ENCODE measurements at regions not wholly inside any gene's neighbourhood (a gene's known extent, or its start where the extent isn't known, plus 50 kb on each side); places are given as distances from the start of the nearest gene placed in this dataset.

DNA sequence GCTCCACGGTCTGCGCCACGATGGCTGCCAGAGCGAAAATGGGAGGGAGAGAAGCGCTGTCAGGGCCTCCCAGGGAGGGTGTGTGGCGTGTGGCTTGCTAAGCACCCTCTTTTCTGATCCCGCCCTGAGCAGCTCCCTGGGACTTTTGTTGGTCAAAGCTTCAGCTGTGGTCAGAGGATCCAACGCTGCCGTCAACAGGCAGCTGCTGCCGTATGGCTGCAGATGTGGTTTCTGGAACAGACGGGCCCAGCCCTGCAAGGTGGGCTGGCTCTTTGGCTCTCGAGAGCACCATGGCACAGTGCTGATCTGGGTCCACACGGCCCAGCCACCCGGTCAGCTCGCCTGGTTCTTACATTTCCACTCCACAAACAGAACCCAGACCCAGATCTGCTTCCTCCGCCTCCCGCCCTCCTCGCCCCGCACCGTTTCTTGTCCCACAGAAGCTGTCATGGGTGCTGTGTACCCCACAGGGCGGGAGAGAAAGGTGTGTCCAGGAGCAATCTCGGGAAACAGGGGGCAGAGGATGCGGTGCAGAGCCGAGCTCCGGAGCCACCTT, 86.0 kb upstream of the BHLHE23 start:
- no peak overlapping the region for H3K4me3 ChIP-seq
- DNase-seq, result peak in 2 of 3 donors; percentile 3 to 11
- intact Hi-C loops (cut with DNase I, micrococcal nuclease), result no loop called here
- TF ChIP-seq, protein P1, sequence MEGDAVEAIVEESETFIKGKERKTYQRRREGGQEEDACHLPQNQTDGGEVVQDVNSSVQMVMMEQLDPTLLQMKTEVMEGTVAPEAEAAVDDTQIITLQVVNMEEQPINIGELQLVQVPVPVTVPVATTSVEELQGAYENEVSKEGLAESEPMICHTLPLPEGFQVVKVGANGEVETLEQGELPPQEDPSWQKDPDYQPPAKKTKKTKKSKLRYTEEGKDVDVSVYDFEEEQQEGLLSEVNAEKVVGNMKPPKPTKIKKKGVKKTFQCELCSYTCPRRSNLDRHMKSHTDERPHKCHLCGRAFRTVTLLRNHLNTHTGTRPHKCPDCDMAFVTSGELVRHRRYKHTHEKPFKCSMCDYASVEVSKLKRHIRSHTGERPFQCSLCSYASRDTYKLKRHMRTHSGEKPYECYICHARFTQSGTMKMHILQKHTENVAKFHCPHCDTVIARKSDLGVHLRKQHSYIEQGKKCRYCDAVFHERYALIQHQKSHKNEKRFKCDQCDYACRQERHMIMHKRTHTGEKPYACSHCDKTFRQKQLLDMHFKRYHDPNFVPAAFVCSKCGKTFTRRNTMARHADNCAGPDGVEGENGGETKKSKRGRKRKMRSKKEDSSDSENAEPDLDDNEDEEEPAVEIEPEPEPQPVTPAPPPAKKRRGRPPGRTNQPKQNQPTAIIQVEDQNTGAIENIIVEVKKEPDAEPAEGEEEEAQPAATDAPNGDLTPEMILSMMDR (IDR thresholded peaks at IDR 0.05), result no peak
- no peaks in the 10 kb centered on the region for H3K4me1 ChIP-seq (ENCODE audit: low read depth)
- no peak for ATAC-seq
- no peaks in the 10 kb centered on the region for H3K9me3 ChIP-seq
- no peaks in the 10 kb centered on the region for H3K36me3 ChIP-seq (ENCODE audit: low read depth)

DNA sequence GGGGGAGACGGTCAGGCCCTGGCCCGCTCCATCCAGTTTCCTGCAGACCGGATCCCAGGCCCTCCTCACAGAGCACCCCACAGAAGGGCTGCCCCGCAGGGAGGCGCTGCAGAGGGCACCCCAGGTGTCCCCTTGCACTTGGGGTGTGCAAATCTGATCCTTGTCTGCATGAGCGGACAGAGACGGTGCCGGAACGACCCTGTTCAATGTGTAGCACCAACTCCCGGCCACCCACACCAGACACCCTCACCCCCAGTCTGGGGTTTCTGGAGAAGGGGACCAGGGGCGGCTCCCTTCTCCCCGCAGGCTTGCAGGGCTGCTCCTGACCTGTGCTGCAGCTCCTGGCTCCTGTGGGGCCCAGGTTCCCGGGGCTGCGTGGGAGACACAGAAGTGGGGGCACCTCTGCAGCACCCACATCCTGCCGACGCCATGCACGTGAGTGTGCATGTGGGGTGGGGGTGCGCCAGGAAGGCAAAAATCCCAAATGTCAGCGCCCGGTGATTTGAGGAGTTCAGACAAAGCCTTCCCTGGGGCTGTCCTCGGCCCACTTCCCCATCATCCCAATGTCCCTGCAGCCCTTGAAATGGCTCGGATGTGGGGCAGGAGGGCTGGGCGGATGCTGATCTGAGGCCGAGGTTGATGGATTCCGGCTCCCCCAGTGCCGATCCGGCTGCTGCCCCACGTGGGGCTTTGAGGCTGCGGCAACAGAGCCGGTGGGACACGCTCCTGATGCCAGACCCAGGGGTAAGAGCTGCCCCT, 85.3 kb upstream of the BHLHE23 start:
- DNase-seq (peak in 2 of 3 donors; percentile 23 to 35), ATAC-seq (no peak)
- Histone ChIP-seq H3K4me1 (ENCODE audit: low read depth) (no peaks in the 10 kb centered on the region), H3K36me3 (ENCODE audit: low read depth) (no peaks in the 10 kb centered on the region), H3K4me3 (no peak overlapping the region), H3K9me3 (no peaks in the 10 kb centered on the region)
- TF ChIP-seq, protein P1 (IDR thresholded peaks at IDR 0.05), result no peak
- intact Hi-C loops (cut with DNase I, micrococcal nuclease), result no loop called here

DNA sequence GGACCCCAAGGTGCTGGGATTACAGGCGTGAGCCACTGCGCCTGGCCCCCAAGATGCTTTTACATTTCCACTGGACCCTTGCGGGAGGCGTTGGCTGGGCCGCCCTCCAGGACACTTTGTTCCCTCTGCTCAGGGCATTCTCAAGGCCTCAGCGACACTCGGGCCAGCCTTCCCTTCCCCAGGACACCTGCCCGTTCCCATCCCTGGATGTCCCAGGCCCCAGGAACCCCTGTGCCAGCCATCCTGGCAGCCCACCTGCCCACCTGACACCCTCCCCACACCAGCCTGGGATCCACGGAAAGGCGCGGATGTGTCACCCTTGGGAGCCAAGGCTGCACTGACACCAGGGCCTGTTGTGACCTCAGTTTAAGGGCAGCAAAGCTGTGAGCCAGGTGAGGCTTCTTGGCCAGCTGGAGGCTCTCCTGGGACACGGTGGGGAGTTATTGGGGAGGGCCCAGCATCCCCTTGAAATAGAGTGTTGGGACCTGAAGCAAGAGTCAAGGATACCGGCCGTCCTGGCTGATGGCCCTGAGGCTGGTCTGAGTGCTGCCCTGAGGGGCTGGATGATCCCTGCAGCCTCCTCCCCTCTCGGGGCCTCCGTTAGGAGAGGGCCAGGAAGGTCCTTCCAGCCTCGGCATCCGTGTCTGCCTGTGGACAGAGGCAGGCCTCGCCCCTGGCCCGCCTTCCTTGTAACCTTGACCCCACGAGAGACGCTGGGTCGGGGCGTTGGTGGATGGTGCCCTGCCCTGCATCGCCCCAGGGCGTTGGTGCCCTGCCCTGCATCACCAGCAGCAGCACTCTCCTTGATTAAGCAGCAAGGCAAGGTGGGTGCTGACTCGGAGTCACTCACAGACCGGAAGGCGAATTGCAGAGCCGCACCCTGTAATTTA, 84.2 kb upstream of the BHLHE23 start:
- TF ChIP-seq, protein P1 (IDR thresholded peaks at IDR 0.05), result no peak
- DNase-seq (peak in 2 of 3 donors; percentile 29 to 53), ATAC-seq (peak; percentile 65)
- no peaks in the 10 kb centered on the region for H3K36me3 ChIP-seq (ENCODE audit: low read depth)
- no peaks in the 10 kb centered on the region for H3K4me1 ChIP-seq (ENCODE audit: low read depth)
- H3K9me3 ChIP-seq, result no peaks in the 10 kb centered on the region
- intact Hi-C loops (cut with DNase I, micrococcal nuclease), result no loop called here
- H3K4me3 ChIP-seq, result no peak overlapping the region

DNA sequence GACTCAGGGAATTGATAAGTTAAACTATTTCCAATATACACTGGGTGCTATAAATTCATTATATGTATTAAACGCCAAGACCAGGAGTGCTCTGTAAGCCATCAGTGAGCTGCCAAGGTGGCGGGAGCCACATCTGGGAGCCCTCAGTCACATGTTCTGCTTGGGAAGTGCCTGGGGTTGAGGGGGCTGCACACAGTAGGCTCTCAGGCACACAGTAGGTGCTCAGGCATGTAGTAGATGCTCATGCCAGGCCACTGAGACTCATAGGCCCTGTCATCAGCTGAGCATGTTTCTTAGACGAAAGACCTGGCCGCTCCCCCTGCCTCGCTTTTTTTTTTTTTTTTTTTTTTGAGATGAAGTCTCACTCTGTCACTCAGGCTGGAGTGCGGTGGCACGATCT, 83.3 kb upstream of the BHLHE23 start:
- Histone ChIP-seq H3K9me3 (no peaks in the 10 kb centered on the region), H3K4me3 (no peak overlapping the region), H3K4me1 (ENCODE audit: low read depth) (no peaks in the 10 kb centered on the region), H3K36me3 (ENCODE audit: low read depth) (no peaks in the 10 kb centered on the region)
- ATAC-seq (no peak), DNase-seq (peak in 2 of 3 donors; percentile 1 to 7)
- intact Hi-C loops (cut with DNase I, micrococcal nuclease), result no loop called here
- TF ChIP-seq, protein P1 (IDR thresholded peaks at IDR 0.05), result no peak

DNA sequence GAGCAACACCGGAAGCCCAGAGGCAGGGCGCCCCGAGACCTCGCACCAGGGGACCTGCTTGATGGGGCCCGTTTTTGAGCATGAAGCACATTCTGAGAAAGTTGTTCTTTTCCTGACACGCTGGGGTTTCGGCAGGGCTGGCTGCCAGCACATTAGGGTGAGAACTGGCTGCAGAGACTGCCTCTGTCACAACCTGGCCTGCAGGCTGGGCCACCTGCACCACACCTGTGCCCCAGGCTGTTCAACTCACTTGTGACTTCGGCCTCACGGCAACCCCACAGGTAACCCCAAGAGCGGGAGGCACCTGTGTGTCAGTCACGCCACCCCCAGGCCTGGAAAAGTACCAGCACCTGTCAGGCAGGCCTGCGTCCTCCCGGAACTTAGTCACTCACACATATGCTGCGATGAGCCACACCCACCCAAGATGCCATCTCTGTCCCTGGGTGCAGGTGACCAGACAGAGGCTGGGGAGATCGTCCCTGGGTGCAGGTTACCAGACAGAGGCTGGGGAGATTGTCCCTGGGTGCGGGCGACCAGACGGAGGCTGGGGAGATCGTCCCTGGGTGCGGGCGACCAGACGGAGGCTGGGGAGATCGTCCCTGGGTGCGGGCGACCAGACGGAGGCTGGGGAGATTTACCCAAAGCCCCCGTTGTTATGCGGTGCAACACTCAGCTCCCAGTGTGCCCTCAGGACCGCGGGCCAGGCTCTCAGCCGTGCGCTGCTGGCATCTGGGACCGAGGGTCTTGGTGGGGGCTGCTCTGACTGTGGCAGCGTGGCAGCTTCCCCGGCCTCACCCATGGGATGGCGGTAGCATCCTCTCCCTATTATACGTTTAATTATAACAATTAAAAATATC, 82.5 kb upstream of the BHLHE23 start:
- ATAC-seq, result peak; percentile 47
- peak in 2 of 3 donors; percentile 9 to 48 for DNase-seq
- Histone ChIP-seq H3K4me3 (no peak overlapping the region), H3K4me1 (ENCODE audit: low read depth) (no peaks in the 10 kb centered on the region), H3K9me3 (no peaks in the 10 kb centered on the region), H3K36me3 (ENCODE audit: low read depth) (no peaks in the 10 kb centered on the region)
- intact Hi-C loops (cut with DNase I, micrococcal nuclease), result no loop called here
- TF ChIP-seq, protein P1 (IDR thresholded peaks at IDR 0.05), result no peak
